T-helper 9 cell (primary cell): ENCODE measurements at regions not wholly inside any gene's neighbourhood (a gene's known extent, or its start where the extent isn't known, plus 50 kb on each side); places are given as distances from the start of the nearest gene placed in this dataset.
A peak's percentile ranks its signal among the peaks of the same experiment; 100 is the strongest.

Experiments used
- DNase-seq: peaks from one replicate; pipeline ENCODE4 v3.0.0-alpha.2; 2020

- DNase-seq, result no peak
These were observed 497.2 kb upstream of the JARID2 start for GRCh38 chr6:14748679-14749078.

DNA sequence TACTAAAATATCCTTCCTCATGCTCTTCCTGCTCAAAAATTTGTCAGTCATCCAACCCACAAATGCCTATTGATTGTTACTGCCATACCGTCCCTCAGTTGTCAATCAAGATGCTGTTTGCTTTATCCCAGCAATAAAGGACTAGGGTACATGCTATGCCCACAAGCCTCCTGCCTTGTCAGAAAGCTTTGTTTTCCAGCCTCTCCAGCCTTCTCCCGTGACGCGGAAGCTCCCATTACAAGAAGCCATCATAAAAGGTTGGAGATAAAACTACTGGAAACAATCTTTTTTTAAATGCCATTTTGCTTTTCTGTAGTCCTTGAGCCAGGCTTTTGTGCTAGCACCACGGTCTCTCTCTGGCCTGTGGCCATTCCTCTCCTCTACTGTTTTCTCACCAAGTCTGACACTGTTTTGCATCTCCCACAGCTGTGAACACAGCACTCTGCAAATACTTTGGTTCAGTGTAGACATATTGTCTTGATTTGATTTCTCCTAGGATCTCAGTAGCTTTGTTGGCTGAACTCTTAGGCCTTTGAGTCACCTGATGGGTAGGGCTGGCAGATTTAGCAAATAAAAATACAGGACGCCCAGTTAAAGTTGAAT is 495.7 kb upstream of the JARID2 start:
- no peak for DNase-seq

DNA sequence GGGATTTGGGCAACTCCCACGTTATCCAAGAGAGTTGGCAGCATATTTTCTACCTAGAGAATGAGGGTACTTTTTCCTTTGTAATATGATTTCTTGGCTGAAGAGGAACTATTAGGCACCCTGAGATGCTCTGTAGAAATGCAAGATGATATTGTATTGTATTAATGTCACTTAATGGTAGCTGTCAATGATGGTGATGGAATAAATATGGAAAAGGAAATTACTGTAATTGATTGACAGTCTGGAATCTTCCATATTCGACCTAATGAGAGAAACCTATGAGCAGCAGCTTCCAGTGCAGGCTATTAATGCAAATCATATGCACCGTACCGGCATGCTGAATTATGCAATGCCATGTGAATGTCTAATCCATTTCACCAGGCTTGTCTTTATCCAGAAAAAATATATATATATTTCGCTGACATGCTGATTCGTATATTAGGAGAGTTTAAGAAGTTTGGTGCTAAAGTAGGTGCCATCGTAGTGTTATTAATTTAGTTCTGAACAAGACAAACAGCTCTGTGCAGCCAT is 494.2 kb upstream of the JARID2 start:
- DNase-seq, result no peak

- DNase-seq, result peak; percentile 17
These were observed 490.9 kb upstream of the JARID2 start for GRCh38 chr6:14754751-14755513.

- no peak for DNase-seq
These were observed 489.5 kb upstream of the JARID2 start for GRCh38 chr6:14756340-14756739.

- no peak for DNase-seq
These were observed 488.9 kb upstream of the JARID2 start for GRCh38 chr6:14757014-14757413.

- no peak for DNase-seq
These were observed 488.5 kb upstream of the JARID2 start for GRCh38 chr6:14757418-14757817.

- DNase-seq, result no peak
These were observed 487.3 kb upstream of the JARID2 start for GRCh38 chr6:14758421-14759081.

DNA sequence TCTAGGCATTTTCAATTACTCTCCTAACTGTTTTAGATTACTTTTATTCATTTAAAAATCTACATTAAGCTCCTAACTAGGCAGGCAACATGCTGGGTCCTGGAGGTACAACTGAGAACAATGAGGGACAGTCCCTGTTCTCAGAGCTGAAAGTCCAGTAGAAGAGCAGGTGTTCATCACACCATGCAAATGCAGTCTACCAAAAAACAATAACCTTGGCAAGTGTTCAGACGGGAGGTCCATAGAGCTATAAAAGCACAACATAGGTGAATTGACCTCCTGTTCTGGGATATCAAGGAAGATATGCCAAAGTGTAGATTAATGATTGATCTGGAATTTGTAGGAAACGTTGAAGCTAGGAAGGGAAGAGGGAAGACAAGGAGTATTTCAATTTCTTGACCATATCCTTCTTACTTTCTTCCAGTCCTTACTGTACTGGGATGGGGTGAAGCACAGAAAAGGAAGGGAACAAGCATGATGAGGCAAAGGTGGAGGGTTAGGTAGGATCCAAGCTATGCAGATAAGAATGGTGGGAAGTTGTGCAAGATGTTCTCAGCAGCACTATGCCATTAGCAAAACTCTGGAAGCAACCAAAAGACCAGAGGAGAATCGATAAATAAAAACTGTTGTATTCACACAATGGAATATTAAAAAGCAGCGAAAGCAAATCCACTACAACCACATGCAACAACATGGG is 485.7 kb upstream of the JARID2 start:
- DNase-seq, result no peak

- no peak for DNase-seq
These were observed 483.8 kb upstream of the JARID2 start for GRCh38 chr6:14762077-14762476.

- DNase-seq, result no peak
These were observed 482.7 kb upstream of the JARID2 start for GRCh38 chr6:14763139-14763538.

- no peak for DNase-seq
These were observed 482.3 kb upstream of the JARID2 start for GRCh38 chr6:14763616-14764015.

DNA sequence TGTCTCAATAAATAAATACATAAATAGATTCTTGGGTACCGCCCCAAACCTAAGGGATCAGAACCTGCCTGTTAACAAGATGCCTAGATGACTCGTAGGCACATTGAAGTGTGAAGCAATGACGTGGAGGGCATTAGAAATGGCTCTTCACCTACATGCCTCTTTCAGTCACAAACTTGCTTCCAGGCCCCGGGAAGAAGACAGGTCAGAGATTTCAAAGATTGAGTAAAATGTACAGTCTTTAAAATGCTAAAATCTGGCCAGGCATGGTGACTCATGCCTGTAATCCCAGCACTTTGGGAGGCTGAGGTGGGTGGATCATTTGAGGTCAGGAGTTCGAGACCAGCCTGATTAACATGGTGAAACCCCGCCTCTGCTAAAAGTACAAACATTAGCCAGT is 480.8 kb upstream of the JARID2 start:
- no peak for DNase-seq

- DNase-seq, result no peak
These were observed 480.0 kb upstream of the JARID2 start for GRCh38 chr6:14765721-14766390.

- no peak for DNase-seq
These were observed 479.4 kb upstream of the JARID2 start for GRCh38 chr6:14766391-14766994.

DNA sequence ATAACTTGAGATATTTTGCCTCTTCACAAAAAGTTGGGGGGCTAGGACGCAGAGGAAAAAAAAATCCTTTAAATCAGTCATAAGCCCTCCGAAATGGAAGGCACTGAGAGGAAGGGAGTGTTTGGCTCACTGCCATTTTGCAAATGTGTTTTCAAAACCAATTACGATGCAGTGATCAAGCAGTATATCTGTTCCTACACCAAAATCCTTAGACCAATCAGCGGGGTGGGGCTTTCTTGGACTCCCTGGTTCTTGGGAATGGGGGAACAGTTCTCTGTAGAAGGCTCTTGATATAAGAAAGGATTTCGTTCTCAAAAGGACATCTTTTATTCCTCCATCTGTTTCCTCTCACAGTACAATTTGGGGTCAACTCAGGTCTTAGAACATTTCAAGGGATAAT is 478.6 kb upstream of the JARID2 start:
- DNase-seq, result no peak

DNA sequence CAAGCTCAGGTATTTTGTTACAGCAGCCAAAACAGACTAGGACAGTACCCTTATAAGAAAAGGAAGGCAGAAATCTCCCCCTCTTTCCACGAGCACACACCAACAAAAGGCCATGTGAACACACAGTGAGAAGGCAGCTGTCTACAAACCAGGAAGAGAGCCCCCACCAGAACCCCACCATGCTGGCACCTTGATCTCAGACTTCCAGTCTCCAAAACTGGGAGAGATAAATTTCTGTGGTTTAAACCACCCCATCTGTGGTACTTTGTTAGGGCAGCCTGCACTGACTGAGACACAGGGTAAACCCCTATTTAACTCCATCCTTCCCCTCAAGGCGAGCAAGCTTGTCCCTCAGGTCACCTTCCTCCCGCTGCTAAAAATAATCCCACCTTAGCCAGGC is 475.8 kb upstream of the JARID2 start:
- DNase-seq, result no peak

- DNase-seq, result no peak
These were observed 475.3 kb upstream of the JARID2 start for GRCh38 chr6:14770572-14770971.

- DNase-seq, result no peak
These were observed 474.9 kb upstream of the JARID2 start for GRCh38 chr6:14771016-14771415.

GRCh38 chr6:14772188-14772587 is 473.7 kb upstream of the JARID2 start:
- no peak for DNase-seq

GRCh38 chr6:14775528-14775927 is 470.3 kb upstream of the JARID2 start:
- no peak for DNase-seq

DNA sequence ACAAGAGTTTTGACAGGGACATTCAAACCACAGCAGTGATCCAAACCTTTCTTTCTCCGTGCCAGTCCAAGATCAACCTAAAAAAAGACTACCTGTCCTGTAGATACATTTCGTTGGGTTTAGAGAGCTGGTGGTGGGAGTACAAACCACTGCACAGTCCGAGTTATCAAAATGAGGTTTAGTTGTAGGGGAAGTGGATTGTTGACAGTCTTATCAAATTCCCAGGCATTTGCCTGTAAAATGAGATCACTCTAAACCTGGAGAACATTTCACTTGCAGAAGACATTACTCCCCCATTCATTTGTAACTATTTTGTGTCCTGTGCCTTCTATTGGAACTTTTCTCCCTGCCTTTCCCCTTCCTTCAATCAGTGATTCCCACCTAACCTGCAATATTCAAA is 469.6 kb upstream of the JARID2 start:
- no peak for DNase-seq
